H9 (cell line): ENCODE measurements at regions not wholly inside any gene's neighbourhood (a gene's known extent, or its start where the extent isn't known, plus 50 kb on each side); places are given as distances from the start of the nearest gene placed in this dataset.

Source experiments
- DNase-seq: peaks from one replicate; pipeline ENCODE4 v3.0.0-alpha.2; 2017
- H2AFZ ChIP-seq: one replicate; pipeline ENCODE4 v1.6.1; 2013; ENCODE audit warnings: mild to moderate bottlenecking, low read length, control low read depth, moderate library complexity
- H2AK5ac ChIP-seq: 2 replicates; pipeline ENCODE4 v1.6.1; 2013; ENCODE audit warnings: low read length, control low read depth, mixed read lengths; ENCODE audit not compliant: insufficient read length
- H2BK120ac ChIP-seq: one replicate; pipeline ENCODE4 v1.6.1; 2013; ENCODE audit warnings: low read depth, mild to moderate bottlenecking, low read length, control low read depth, inconsistent platforms; ENCODE audit not compliant: poor library complexity, severe bottlenecking
- H2BK12ac ChIP-seq: 2 replicates; pipeline ENCODE4 v1.6.1; 2013; ENCODE audit warnings: low read length, control low read depth, mixed read lengths, low read depth; ENCODE audit not compliant: insufficient read length
- H2BK15ac ChIP-seq: 2 replicates; pipeline ENCODE4 v1.6.1; 2013; ENCODE audit warnings: low read depth, low read length, control low read depth
- H2BK20ac ChIP-seq: one replicate; pipeline ENCODE4 v1.6.1; 2013; ENCODE audit warnings: low read depth, mild to moderate bottlenecking, low read length, control low read depth, inconsistent platforms; ENCODE audit not compliant: poor library complexity, severe bottlenecking
- H2BK5ac ChIP-seq: 2 replicates; pipeline ENCODE4 v1.6.1; 2013; ENCODE audit warnings: low read length, control low read depth, mixed read lengths; ENCODE audit not compliant: insufficient read length
- H3K14ac ChIP-seq: 2 replicates; pipeline ENCODE4 v1.6.1; 2013; ENCODE audit warnings: low read length, control low read depth; ENCODE audit not compliant: insufficient read depth
- H3K18ac ChIP-seq: 2 replicates; pipeline ENCODE4 v1.6.1; 2013; ENCODE audit warnings: low read depth, mild to moderate bottlenecking, mixed read lengths, low read length, control low read depth; ENCODE audit not compliant: insufficient read length
- H3K23ac ChIP-seq: 2 replicates; pipeline ENCODE4 v1.6.1; 2013; ENCODE audit warnings: low read length, control low read depth, mixed read lengths, low read depth; ENCODE audit not compliant: insufficient read length
- H3K23me2 ChIP-seq: 2 replicates; pipeline ENCODE4 v1.6.1; 2013; ENCODE audit warnings: low read depth, mild to moderate bottlenecking, mixed read lengths, low read length, control low read depth; ENCODE audit not compliant: insufficient read length, poor library complexity, severe bottlenecking
- H3K27ac ChIP-seq: 2 replicates; pipeline ENCODE4 v1.5.1; 2013; ENCODE audit warnings: low read length, control low read depth, mixed read lengths, low read depth; ENCODE audit not compliant: insufficient read length
- H3K27me3 ChIP-seq: 2 replicates; pipeline ENCODE4 v1.6.1; 2013; ENCODE audit warnings: low read length, control low read depth, inconsistent platforms; ENCODE audit not compliant: insufficient read depth
- H3K4ac ChIP-seq: 2 replicates; pipeline ENCODE4 v1.6.1; 2013; ENCODE audit warnings: low read depth, mild to moderate bottlenecking, control low read depth, inconsistent platforms, low read length, moderate library complexity
- H3K4me1 ChIP-seq: 2 replicates; pipeline ENCODE4 v1.6.1; 2013; ENCODE audit warnings: low read length, control low read depth, inconsistent platforms; ENCODE audit not compliant: insufficient read depth
- H3K4me2 ChIP-seq: 2 replicates; pipeline ENCODE4 v1.6.1; 2013; ENCODE audit warnings: low read length, control low read depth, mixed read lengths; ENCODE audit not compliant: insufficient read length, insufficient read depth
- H3K56ac ChIP-seq: 2 replicates; pipeline ENCODE4 v1.6.1; 2013; ENCODE audit warnings: low read depth, mild to moderate bottlenecking, mixed read lengths, low read length, control low read depth; ENCODE audit not compliant: insufficient read length
- H3K79me1 ChIP-seq: 2 replicates; pipeline ENCODE4 v1.6.1; 2013; ENCODE audit warnings: low read depth, mild to moderate bottlenecking, moderate library complexity, low read length, control low read depth, inconsistent platforms; ENCODE audit not compliant: insufficient read depth, poor library complexity, severe bottlenecking
- H3K79me2 ChIP-seq: 2 replicates; pipeline ENCODE4 v1.6.1; 2013; ENCODE audit warnings: low read length, control low read depth, inconsistent platforms; ENCODE audit not compliant: insufficient read depth
- H3K9ac ChIP-seq: 2 replicates; pipeline ENCODE4 v1.6.1; 2013; ENCODE audit warnings: low read length, control low read depth, mixed read lengths; ENCODE audit not compliant: insufficient read length; ENCODE audit errors: extremely low read depth
- H3K9me3 ChIP-seq: one replicate; pipeline ENCODE4 v1.6.1; 2013; ENCODE audit warnings: low read depth, low read length, inconsistent platforms; ENCODE audit not compliant: control insufficient read depth
- H3T11ph ChIP-seq: one replicate; pipeline ENCODE4 v1.6.1; 2013; ENCODE audit warnings: mild to moderate bottlenecking, low read length, control low read depth, inconsistent platforms
- H4K20me1 ChIP-seq: one replicate; pipeline ENCODE4 v1.6.1; 2013; ENCODE audit not compliant: control insufficient read depth, insufficient read length, insufficient read depth
- H4K5ac ChIP-seq: 2 replicates; pipeline ENCODE4 v1.6.1; 2013; ENCODE audit warnings: low read depth, mild to moderate bottlenecking, mixed read lengths, low read length, control low read depth; ENCODE audit not compliant: insufficient read length
- H4K8ac ChIP-seq: replicated peaks from 2 replicates; pipeline ENCODE4 v1.6.1; 2013; ENCODE audit warnings: low read length, control low read depth, mixed read lengths, low read depth; ENCODE audit not compliant: insufficient read length
- H4K91ac ChIP-seq: 2 replicates; pipeline ENCODE4 v1.6.1; 2013; ENCODE audit warnings: low read depth, mild to moderate bottlenecking, moderate library complexity, mixed read lengths, low read length, control low read depth; ENCODE audit not compliant: insufficient read length
- H3K27ac Mint-ChIP-seq, 3 experiments: 2 replicates in 2 of 3; 3 replicates in 1 of 3; pipeline ENCODE4 v1.8.0; 2020 to 2021; ENCODE audit warnings: mixed read lengths in 3 of 3, mild to moderate bottlenecking in 1 of 3, moderate library complexity in 1 of 3
- H3K27me3 Mint-ChIP-seq: 2 replicates; pipeline ENCODE4 v1.8.0; 2021; ENCODE audit warnings: low read depth, mild to moderate bottlenecking, moderate library complexity, mixed read lengths
- H3K36me3 Mint-ChIP-seq, 3 experiments: 2 replicates in 2 of 3; 3 replicates in 1 of 3; pipeline ENCODE4 v1.8.0; 2020 to 2021; ENCODE audit warnings: low read depth in 3 of 3, mixed read lengths in 3 of 3; ENCODE audit not compliant: insufficient read depth in 1 of 3
- H3K4me1 Mint-ChIP-seq, 2 experiments: 2 replicates each; pipeline ENCODE4 v1.8.0; 2020; ENCODE audit warnings: mixed read lengths in 2 of 2
- H3K4me3 Mint-ChIP-seq, 2 experiments: 2 replicates in 1 of 2; 3 replicates in 1 of 2; pipeline ENCODE4 v1.8.0; 2020 to 2021; ENCODE audit warnings: mild to moderate bottlenecking in 2 of 2, mixed read lengths in 2 of 2, moderate library complexity in 1 of 2
- H3K9me3 Mint-ChIP-seq, 2 experiments: 2 replicates in 1 of 2; 3 replicates in 1 of 2; pipeline ENCODE4 v1.8.0; 2020; ENCODE audit warnings: mild to moderate bottlenecking in 2 of 2, mixed read lengths in 2 of 2, moderate library complexity in 1 of 2
- whole genome bisulfite sequencing: extraction: QIAGEN DNeasy Blood & Tissue Kit; methylation state at CpG from one replicate; pipeline ENCODE4 v1.1.7; 2013; ENCODE audit warnings: missing lambda C conversion rate, low lambda C conversion rate, mixed read lengths; ENCODE audit not compliant: insufficient read length; ENCODE audit errors: extremely low coverage; 5-methylcytosine and 5-hydroxymethylcytosine counted together
- TF ChIP-seq, protein P1 (sequence below): fragments of 200-600 bp; sonication (generic); conservative IDR thresholded peaks from 3 replicates; pipeline ENCODE4 v1.8.0; 2021; ENCODE audit warnings: antibody characterized with exemption, mild to moderate bottlenecking

DNA sequence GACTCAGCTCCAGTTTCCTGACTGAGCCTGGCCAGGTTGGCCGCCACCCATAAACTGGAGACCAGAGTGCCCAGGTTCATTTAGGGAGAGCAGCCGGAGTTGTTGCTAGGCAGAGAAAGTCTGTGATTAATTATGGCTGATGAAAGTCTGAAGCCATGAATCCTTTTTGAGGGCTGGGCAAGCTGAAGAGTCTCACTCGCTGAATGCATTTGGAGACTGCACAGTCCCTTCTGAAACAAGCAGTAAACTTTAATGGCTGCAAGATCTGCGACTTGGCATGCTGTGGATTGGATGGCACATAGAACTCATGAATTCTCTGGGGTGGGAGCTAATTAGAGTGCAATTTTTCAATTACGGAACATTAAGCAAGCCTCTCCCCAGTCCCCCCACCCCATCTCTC is 282.1 kb downstream of the RPLP1 start:
- Histone ChIP-seq H3K4ac (no peak overlapping the region), H2BK20ac (no peak overlapping the region), H2AFZ (no peak overlapping the region), H3T11ph (no peak overlapping the region), H3K27ac (no peak overlapping the region), H3K23ac (no peak overlapping the region), H4K8ac (no peak overlapping the region), H4K5ac (no peak overlapping the region), H3K56ac (no peak overlapping the region), H2AK5ac (no peak overlapping the region), H4K91ac (no peak overlapping the region), H3K18ac (peak overlapping the region; percentile 74), H3K4me1 (no peaks in the 10 kb centered on the region), H2BK12ac (no peak overlapping the region), H2BK120ac (no peak overlapping the region), H3K9ac (no peak overlapping the region), H3K4me2 (no peak overlapping the region), H3K79me1 (no peaks in the 10 kb centered on the region), H2BK15ac (no peak overlapping the region; the same call in 1 of the 2 replicates), H3K79me2 (no peaks in the 10 kb centered on the region), H3K23me2 (no peaks in the 10 kb centered on the region), H3K9me3 (no peaks in the 10 kb centered on the region), H3K27me3 (no peaks in the 10 kb centered on the region), H2BK5ac (no peak overlapping the region), H3K14ac (peak overlapping the region; percentile 44; the same call in 1 of the 2 replicates), H4K20me1 (no peaks in the 10 kb centered on the region)
- H3K36me3 Mint-ChIP-seq: peaks cover 0 to 6% (median 0%) of the 10 kb centered on the region in 3 experiments; a peak in 2 of 7 replicates
- H3K4me1 Mint-ChIP-seq: peaks cover 26 to 31% of the 10 kb centered on the region in 2 experiments
- no peak overlapping the region for H3K4me3 Mint-ChIP-seq
- H3K27ac Mint-ChIP-seq: no peak overlapping the region; a peak in 1 of 7 replicates
- no peak for DNase-seq
- no peaks in the 10 kb centered on the region; the same call in none of the 2 replicates for H3K27me3 Mint-ChIP-seq
- no CpG with 5 or more reads among the region's 5 CpGs for WGBS
- H3K9me3 Mint-ChIP-seq: peaks cover 0 to 3% of the 10 kb centered on the region in 2 experiments; a peak in 3 of 5 replicates
- TF ChIP-seq, protein P1, sequence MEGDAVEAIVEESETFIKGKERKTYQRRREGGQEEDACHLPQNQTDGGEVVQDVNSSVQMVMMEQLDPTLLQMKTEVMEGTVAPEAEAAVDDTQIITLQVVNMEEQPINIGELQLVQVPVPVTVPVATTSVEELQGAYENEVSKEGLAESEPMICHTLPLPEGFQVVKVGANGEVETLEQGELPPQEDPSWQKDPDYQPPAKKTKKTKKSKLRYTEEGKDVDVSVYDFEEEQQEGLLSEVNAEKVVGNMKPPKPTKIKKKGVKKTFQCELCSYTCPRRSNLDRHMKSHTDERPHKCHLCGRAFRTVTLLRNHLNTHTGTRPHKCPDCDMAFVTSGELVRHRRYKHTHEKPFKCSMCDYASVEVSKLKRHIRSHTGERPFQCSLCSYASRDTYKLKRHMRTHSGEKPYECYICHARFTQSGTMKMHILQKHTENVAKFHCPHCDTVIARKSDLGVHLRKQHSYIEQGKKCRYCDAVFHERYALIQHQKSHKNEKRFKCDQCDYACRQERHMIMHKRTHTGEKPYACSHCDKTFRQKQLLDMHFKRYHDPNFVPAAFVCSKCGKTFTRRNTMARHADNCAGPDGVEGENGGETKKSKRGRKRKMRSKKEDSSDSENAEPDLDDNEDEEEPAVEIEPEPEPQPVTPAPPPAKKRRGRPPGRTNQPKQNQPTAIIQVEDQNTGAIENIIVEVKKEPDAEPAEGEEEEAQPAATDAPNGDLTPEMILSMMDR: no peak
